HG02571 (cell line): ENCODE measurements at regions not wholly inside any gene's neighbourhood (a gene's known extent, or its start where the extent isn't known, plus 50 kb on each side); places are given as distances from the start of the nearest gene placed in this dataset.

ENCODE experiments used
- ATAC-seq: cut with Tn5 transposase; IDR thresholded peaks from one replicate; pipeline ENCODE4 v1.9.1; 2021; ENCODE audit warnings: mild to moderate bottlenecking, moderate library complexity; ENCODE audit not compliant: unreplicated experiment

DNA sequence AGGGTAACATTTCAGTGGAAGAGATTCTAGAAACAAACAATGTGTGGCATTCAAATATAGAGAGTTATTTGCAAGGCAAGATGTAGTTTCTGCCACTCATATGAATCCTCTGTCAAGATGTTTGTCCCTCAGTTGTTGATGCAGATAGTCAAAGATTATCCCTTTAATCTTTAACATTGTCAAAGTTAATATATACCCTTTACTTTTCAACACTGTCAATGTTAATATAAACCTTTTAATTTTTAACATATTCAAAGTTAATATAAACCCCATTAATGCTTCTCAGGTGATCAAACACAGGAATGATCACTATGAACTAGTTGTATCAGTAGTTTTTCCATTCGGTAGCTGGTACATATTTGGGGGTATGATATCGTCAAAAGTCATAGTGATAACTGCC is 51.9 kb upstream of the PICALM start:
- ATAC-seq = no peak

DNA sequence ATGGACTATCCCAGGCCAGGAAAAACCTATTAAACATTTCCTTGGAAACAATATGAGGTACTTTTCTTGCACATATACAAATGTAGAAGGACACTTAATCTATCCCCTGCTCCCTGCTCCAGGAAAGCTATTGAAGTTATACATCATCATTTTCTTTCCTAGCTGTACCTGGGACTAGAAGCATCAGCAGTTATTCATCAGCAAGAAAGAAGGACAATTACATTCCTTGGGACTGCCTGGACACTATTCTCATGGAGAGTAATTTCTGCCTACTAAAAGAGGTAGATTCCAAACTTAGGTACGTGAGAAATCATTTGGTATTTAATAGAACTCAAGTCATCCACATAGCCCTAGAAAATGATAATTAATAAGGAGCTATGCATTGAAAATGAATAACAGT is 51.0 kb upstream of the PICALM start:
- ATAC-seq = no peak

DNA sequence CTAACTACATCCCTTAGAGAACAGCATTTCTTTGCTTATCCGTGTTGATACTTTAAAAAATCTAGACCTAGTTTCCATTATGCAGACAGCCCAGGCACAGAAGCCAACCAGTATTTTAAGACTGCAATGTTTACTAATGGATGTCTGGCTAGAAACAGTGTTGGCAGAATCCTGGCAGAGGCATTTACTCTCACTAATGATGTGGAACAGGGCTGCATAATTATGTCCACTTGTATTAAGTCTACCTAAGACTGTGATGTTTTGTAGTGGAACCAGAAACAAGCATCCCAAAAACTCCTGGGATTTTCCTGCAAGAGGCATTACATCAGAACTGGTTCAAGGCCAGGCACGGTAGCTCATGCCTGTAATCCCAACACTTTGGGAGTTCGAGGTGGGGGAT is 50.2 kb upstream of the PICALM start:
- no peak for ATAC-seq
